GM10248 (cell line): ENCODE measurements at regions not wholly inside any gene's neighbourhood (a gene's known extent, or its start where the extent isn't known, plus 50 kb on each side); places are given as distances from the start of the nearest gene placed in this dataset.

Source experiments
- CTCF ChIA-PET: fragments of 300-600 bp; sonication (Branson Sonifier 250); formaldehyde crosslinking; extraction: SDS; loops from one replicate; lab custom pipeline; 2021; ENCODE audit warnings: antibody characterized with exemption; lab: Yijun Ruan, JAX
- POLR2A ChIA-PET: fragments of 350-650 bp; sonication (Branson Sonifier 250); formaldehyde crosslinking; extraction: SDS; loops from one replicate; lab custom pipeline; 2020; ENCODE audit warnings: antibody characterized with exemption; lab: Yijun Ruan, JAX
- DNase-seq: peaks from one replicate; pipeline ENCODE4 v3.0.0; 2012; ENCODE audit errors: extremely low spot score
- TF ChIP-seq, protein P1 (sequence below): IDR thresholded peaks from 2 replicates; pipeline ENCODE4 v1.5.1; 2012; ENCODE audit warnings: mild to moderate bottlenecking, low read depth; ENCODE audit errors: extremely low read depth, missing control alignments, control extremely low read depth

DNA sequence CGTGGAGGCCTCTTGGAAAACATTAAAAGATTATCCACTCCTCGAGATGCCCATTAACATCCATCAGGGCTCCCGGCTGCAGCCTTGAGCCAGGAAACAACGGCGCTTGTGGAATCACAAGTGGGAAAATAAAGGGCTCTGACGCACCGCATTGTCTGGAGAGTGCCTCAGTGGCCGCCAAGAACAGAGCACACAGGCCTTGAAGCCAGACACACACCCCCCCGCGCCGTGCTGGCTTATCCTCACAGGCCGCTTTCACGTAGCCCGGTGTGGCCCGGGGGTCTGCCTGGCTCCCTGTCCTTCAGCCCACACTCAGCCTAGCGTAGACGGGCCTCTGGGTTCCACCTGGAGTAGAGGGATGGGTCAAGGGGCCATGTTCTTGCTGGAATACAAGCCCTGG, 1020.5 kb downstream of the BRD1 start:
- DNase-seq, result no peak
- TF ChIP-seq, protein P1, sequence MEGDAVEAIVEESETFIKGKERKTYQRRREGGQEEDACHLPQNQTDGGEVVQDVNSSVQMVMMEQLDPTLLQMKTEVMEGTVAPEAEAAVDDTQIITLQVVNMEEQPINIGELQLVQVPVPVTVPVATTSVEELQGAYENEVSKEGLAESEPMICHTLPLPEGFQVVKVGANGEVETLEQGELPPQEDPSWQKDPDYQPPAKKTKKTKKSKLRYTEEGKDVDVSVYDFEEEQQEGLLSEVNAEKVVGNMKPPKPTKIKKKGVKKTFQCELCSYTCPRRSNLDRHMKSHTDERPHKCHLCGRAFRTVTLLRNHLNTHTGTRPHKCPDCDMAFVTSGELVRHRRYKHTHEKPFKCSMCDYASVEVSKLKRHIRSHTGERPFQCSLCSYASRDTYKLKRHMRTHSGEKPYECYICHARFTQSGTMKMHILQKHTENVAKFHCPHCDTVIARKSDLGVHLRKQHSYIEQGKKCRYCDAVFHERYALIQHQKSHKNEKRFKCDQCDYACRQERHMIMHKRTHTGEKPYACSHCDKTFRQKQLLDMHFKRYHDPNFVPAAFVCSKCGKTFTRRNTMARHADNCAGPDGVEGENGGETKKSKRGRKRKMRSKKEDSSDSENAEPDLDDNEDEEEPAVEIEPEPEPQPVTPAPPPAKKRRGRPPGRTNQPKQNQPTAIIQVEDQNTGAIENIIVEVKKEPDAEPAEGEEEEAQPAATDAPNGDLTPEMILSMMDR, result no peak
- POLR2A ChIA-PET, result no interaction called here
- CTCF ChIA-PET, result no interaction called here

- CTCF ChIA-PET, result no interaction called here
- DNase-seq, result no peak
- POLR2A ChIA-PET, result no interaction called here
- TF ChIP-seq, protein P1, result no peak
Measured at GRCh38 chr22:48806227-48806781, 1021.4 kb downstream of the BRD1 start.

- ChIA-PET POLR2A (no interaction called here), CTCF (no interaction called here)
Measured at GRCh38 chr22:48805516-48805915, 1022.2 kb downstream of the BRD1 start.

DNA sequence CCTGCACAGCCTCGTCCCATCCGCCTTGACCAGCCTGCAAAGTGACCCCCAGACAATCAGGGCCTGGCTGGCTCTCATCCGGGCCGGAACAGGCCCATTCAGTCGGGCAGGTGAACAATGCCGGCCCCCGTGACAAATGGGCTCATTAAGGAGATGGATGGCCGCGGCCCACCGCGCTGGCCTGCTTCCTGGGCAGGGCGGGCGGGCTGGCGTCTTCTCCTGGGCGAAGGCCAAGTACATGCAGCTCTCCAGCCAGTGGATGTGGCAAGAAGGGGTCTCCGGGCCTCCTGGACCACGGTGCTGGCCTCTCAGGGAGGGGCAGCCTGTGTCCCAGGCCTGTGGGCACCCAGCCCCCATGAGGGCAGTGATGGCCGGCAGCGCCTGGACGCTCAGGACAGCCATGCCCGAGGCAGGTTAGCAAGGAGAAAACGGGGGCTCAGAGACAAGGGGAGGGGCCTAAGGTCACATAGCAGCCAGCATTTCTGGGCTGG, 1022.8 kb downstream of the BRD1 start:
- no peak for DNase-seq
- CTCF ChIA-PET, result no interaction called here
- POLR2A ChIA-PET, result no interaction called here
- TF ChIP-seq, protein P1, result no peak

More at GRCh38 chr22:48805516-48805915, 1022.2 kb downstream of the BRD1 start:
- TF ChIP-seq, protein P1, result no peak
- DNase-seq, result no peak

GRCh38 chr22:48803948-48804810, 1023.5 kb downstream of the BRD1 start:
- TF ChIP-seq, protein P1, result no peak
- DNase-seq, result no peak
- CTCF ChIA-PET, result no interaction called here
- POLR2A ChIA-PET, result no interaction called here

GRCh38 chr22:48803171-48803947, 1024.3 kb downstream of the BRD1 start:
- TF ChIP-seq, protein P1, result no peak
- ChIA-PET POLR2A (no interaction called here), CTCF (no interaction called here)
- no peak for DNase-seq
